Nephron (organoid): ENCODE measurements at regions not wholly inside any gene's neighbourhood (a gene's known extent, or its start where the extent isn't known, plus 50 kb on each side); places are given as distances from the start of the nearest gene placed in this dataset.

Experiments
- H3K27ac Mint-ChIP-seq, 3 experiments: 2 replicates each; pipeline ENCODE4 v1.8.0; 2020; ENCODE audit warnings: mixed read lengths in 3 of 3, mild to moderate bottlenecking in 2 of 3, moderate library complexity in 1 of 3
- H3K27me3 Mint-ChIP-seq: 2 replicates; pipeline ENCODE4 v1.8.0; 2021; ENCODE audit warnings: low read depth, mild to moderate bottlenecking, moderate library complexity, mixed read lengths
- H3K36me3 Mint-ChIP-seq: 2 replicates; pipeline ENCODE4 v1.8.0; 2020; ENCODE audit warnings: low read depth, mixed read lengths
- H3K4me1 Mint-ChIP-seq: 2 replicates; pipeline ENCODE4 v1.8.0; 2020; ENCODE audit warnings: mixed read lengths
- H3K4me3 Mint-ChIP-seq, 3 experiments: 2 replicates each; pipeline ENCODE4 v1.8.0; 2020; ENCODE audit warnings: mild to moderate bottlenecking in 3 of 3, mixed read lengths in 3 of 3, moderate library complexity in 2 of 3
- H3K9me3 Mint-ChIP-seq: 2 replicates; pipeline ENCODE4 v1.8.0; 2020; ENCODE audit warnings: mixed read lengths
- TF ChIP-seq, protein P1 (sequence below), 3 experiments: fragments of 200-600 bp; sonication (generic); IDR thresholded peaks; one replicate each; pipeline ENCODE4 v1.5.0; 2021; ENCODE audit warnings: antibody characterized with exemption in 3 of 3; ENCODE audit not compliant: unreplicated experiment in 3 of 3

DNA sequence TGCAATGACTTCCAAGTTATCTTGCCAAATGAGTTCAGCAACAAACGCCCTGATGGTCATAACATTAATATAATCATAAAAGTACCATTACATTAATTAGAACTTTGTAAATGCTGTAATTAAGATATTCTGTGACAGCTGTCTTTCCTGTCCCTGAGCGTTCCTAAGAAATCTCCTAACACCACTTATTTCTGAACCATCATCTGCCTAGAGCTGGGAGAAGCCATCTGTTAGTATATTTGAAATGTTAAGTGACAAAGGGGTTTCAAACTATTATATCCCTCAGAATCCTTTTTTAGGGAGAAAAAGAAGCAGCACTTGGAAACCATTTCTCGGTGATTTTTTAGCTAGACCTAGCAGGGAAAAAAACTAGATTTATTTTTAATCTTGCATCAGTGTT lies 657.5 kb downstream of the FAM181B start:
- no peaks in the 10 kb centered on the region for H3K4me1 Mint-ChIP-seq
- H3K9me3 Mint-ChIP-seq: no peaks in the 10 kb centered on the region
- H3K27ac Mint-ChIP-seq: no peak overlapping the region
- H3K36me3 Mint-ChIP-seq: no peaks in the 10 kb centered on the region
- TF ChIP-seq, protein P1, sequence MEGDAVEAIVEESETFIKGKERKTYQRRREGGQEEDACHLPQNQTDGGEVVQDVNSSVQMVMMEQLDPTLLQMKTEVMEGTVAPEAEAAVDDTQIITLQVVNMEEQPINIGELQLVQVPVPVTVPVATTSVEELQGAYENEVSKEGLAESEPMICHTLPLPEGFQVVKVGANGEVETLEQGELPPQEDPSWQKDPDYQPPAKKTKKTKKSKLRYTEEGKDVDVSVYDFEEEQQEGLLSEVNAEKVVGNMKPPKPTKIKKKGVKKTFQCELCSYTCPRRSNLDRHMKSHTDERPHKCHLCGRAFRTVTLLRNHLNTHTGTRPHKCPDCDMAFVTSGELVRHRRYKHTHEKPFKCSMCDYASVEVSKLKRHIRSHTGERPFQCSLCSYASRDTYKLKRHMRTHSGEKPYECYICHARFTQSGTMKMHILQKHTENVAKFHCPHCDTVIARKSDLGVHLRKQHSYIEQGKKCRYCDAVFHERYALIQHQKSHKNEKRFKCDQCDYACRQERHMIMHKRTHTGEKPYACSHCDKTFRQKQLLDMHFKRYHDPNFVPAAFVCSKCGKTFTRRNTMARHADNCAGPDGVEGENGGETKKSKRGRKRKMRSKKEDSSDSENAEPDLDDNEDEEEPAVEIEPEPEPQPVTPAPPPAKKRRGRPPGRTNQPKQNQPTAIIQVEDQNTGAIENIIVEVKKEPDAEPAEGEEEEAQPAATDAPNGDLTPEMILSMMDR (IDR thresholded peaks at IDR 0.05; ENCODE audit: unreplicated experiment in 3 of 3): no peak
- no peak overlapping the region for H3K4me3 Mint-ChIP-seq
- H3K27me3 Mint-ChIP-seq: no peaks in the 10 kb centered on the region

DNA sequence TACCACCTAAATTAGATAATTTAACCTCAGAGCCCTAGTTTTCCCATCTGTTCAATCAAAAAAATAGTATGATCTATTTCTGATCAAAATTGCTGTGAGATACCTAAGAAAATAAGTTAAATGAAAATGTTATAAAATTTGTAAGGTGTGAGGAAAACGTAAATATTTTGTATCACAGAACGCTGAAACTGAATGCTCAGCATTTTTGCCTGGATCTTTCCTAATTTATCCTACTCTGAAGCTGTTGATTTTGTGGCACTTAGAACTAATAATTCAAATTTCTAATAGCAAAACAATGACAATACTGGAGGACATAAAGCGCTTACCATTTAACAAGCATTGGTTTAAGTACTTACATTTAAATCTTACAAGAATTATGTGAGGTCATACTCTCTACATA lies 674.2 kb downstream of the FAM181B start:
- TF ChIP-seq, protein P1 (IDR thresholded peaks at IDR 0.05; ENCODE audit: unreplicated experiment in 3 of 3): no peak
- Mint-ChIP-seq H3K36me3 (no peaks in the 10 kb centered on the region), H3K4me3 (no peak overlapping the region), H3K27me3 (no peaks in the 10 kb centered on the region), H3K9me3 (no peaks in the 10 kb centered on the region), H3K27ac (no peak overlapping the region), H3K4me1 (no peaks in the 10 kb centered on the region)

DNA sequence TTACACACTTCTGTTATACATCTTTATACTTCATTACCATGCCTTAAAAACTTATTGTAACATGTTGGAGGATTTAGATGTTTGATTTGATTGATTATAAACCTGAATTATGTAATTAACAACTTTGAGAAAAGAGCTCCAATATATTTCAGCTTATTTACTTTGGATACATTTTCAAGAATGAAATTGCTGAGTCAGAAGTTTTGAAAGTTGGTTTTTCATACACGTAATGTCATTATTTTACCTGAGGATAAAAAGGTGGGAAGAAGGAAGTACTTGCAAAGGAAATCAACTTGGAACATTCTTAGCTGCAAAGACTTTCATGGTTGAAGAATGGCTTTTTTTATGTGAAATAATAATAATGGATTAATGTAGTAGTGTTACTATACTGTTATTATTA lies 677.2 kb downstream of the FAM181B start:
- Mint-ChIP-seq H3K4me3 (no peak overlapping the region), H3K27me3 (no peaks in the 10 kb centered on the region), H3K36me3 (no peaks in the 10 kb centered on the region), H3K27ac (no peak overlapping the region), H3K4me1 (no peaks in the 10 kb centered on the region), H3K9me3 (peaks cover 3% of the 10 kb centered on the region)
- TF ChIP-seq, protein P1 (IDR thresholded peaks at IDR 0.05; ENCODE audit: unreplicated experiment in 3 of 3): no peak

DNA sequence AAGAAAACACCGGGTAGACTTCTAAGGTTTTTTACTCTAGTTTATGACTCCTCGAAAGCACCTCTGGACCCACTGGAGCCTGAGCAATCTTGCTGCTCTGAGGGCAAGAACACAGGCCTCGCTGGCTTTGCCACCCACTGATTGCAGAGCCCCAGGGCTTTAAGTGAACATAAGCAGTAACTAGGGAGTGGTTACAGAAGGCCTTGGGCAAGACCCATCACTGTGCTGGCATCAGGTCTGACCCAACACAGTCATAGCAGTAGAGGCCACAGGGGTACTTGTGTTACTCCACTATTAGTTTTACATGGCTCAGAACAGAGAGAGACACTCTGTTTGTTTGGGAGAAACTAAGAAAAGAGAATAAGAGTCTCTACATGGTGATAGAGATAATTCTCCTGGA lies 684.5 kb downstream of the FAM181B start:
- H3K4me3 Mint-ChIP-seq: no peak overlapping the region
- no peaks in the 10 kb centered on the region for H3K27me3 Mint-ChIP-seq
- H3K36me3 Mint-ChIP-seq: no peaks in the 10 kb centered on the region
- TF ChIP-seq, protein P1 (IDR thresholded peaks at IDR 0.05; ENCODE audit: unreplicated experiment in 3 of 3): no peak
- no peak overlapping the region for H3K27ac Mint-ChIP-seq
- peaks cover 8% of the 10 kb centered on the region for H3K9me3 Mint-ChIP-seq
- H3K4me1 Mint-ChIP-seq: no peaks in the 10 kb centered on the region

DNA sequence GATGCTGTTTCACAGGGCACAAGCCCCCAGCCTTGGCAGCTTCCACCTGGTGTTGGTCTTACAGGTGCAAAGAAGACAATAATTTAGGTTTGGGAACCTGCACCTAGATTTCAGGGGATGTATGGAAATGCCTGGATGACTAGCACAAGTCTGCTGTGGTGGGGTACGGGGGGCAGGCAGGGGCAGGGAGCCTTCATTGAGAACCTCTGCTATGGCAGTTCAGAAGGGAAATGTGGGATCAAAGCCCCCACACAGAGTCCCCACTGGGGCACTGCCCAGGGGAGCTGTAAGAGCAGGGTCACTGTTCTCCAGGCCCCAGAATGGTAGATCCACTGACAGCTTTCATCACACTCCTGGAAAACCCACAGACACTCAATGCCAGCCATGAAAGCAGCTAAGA lies 686.5 kb downstream of the FAM181B start:
- no peak overlapping the region for H3K4me3 Mint-ChIP-seq
- H3K27me3 Mint-ChIP-seq: no peaks in the 10 kb centered on the region
- no peaks in the 10 kb centered on the region for H3K4me1 Mint-ChIP-seq
- H3K27ac Mint-ChIP-seq: no peak overlapping the region
- H3K36me3 Mint-ChIP-seq: no peaks in the 10 kb centered on the region
- TF ChIP-seq, protein P1 (IDR thresholded peaks at IDR 0.05; ENCODE audit: unreplicated experiment in 3 of 3): no peak
- peaks cover 5% of the 10 kb centered on the region for H3K9me3 Mint-ChIP-seq

GRCh38 chr11:82046778-82047177 lies 686.9 kb downstream of the FAM181B start:
- no peaks in the 10 kb centered on the region for H3K4me1 Mint-ChIP-seq
- no peaks in the 10 kb centered on the region for H3K27me3 Mint-ChIP-seq
- TF ChIP-seq, protein P1 (IDR thresholded peaks at IDR 0.05; ENCODE audit: unreplicated experiment in 3 of 3): no peak
- no peak overlapping the region for H3K4me3 Mint-ChIP-seq
- H3K9me3 Mint-ChIP-seq: peaks cover 5% of the 10 kb centered on the region
- H3K36me3 Mint-ChIP-seq: no peaks in the 10 kb centered on the region
- no peak overlapping the region for H3K27ac Mint-ChIP-seq
